SK-N-SH treated with all-trans-retinoic acid at 6 μM for 48 hours (cell line): ENCODE measurements at regions not wholly inside any gene's neighbourhood (a gene's known extent, or its start where the extent isn't known, plus 50 kb on each side); places are given as distances from the start of the nearest gene placed in this dataset.

Experiments used
- ATAC-seq: fragments of 200-7000 bp; cut with Tn5 transposase; 3 replicates; pipeline ENCODE4 v1.9.1; 2020; ENCODE audit warnings: mild to moderate bottlenecking, moderate library complexity
- ARNTL ChIP-seq: fragments of 450-650 bp; formaldehyde crosslinking; IDR thresholded peaks from 2 replicates; pipeline ENCODE4 v1.5.0; 2020; ENCODE audit warnings: low read depth, mild to moderate bottlenecking, moderate library complexity, borderline replicate concordance
- BACH2 ChIP-seq: fragments of 250-450 bp; sonication (Bioruptor Pico); IDR thresholded peaks from 2 replicates; pipeline ENCODE4 v1.9.0; 2021; ENCODE audit warnings: mild to moderate bottlenecking, borderline replicate concordance
- CSDC2 ChIP-seq: fragments of 250-450 bp; sonication (Bioruptor Pico); IDR thresholded peaks from 2 replicates; pipeline ENCODE4 v1.5.0; 2020; ENCODE audit warnings: mild to moderate bottlenecking, moderate library complexity
- ESRRG ChIP-seq: fragments of 250-450 bp; sonication (Bioruptor Pico); IDR thresholded peaks from 2 replicates; pipeline ENCODE4 v1.6.1; 2021; ENCODE audit warnings: mild to moderate bottlenecking
- ISL1 ChIP-seq: fragments of 250-450 bp; sonication (Bioruptor Pico); IDR thresholded peaks from 2 replicates; pipeline ENCODE4 v2.1.2; 2022; ENCODE audit warnings: mild to moderate bottlenecking, moderate library complexity
- OSR1 ChIP-seq: fragments of 250-450 bp; sonication (Bioruptor Pico); IDR thresholded peaks from 2 replicates; pipeline ENCODE4 v1.8.0; 2022; ENCODE audit warnings: moderate library complexity, mild to moderate bottlenecking, inconsistent platforms
- PATZ1 ChIP-seq: fragments of 250-450 bp; sonication (Bioruptor Pico); IDR thresholded peaks from 2 replicates; pipeline ENCODE4 v1.8.0; 2020; ENCODE audit warnings: mild to moderate bottlenecking, moderate library complexity, borderline replicate concordance
- POU6F1 ChIP-seq: fragments of 250-450 bp; sonication (Bioruptor Pico); IDR thresholded peaks from 2 replicates; pipeline ENCODE4 v1.8.0; 2021; ENCODE audit warnings: low read depth, mild to moderate bottlenecking, moderate library complexity, borderline replicate concordance
- PPARA ChIP-seq: fragments of 250-450 bp; sonication (Bioruptor Pico); IDR thresholded peaks from 2 replicates; pipeline ENCODE4 v1.5.0; 2020; ENCODE audit warnings: mild to moderate bottlenecking, borderline replicate concordance
- RARB ChIP-seq: fragments of 250-450 bp; sonication (Bioruptor Pico); IDR thresholded peaks from 2 replicates; pipeline ENCODE4 v1.8.0; 2021; ENCODE audit warnings: mild to moderate bottlenecking, moderate library complexity
- SNAI2 ChIP-seq: fragments of 250-450 bp; sonication (Bioruptor Pico); IDR thresholded peaks from 2 replicates; pipeline ENCODE4 v1.5.0; 2020; ENCODE audit warnings: mild to moderate bottlenecking, moderate library complexity
- TCF4 ChIP-seq: fragments of 250-450 bp; sonication (Bioruptor Pico); IDR thresholded peaks from 2 replicates; pipeline ENCODE4 v1.8.0; 2021; ENCODE audit warnings: mild to moderate bottlenecking, moderate library complexity, borderline replicate concordance
- TOX ChIP-seq: fragments of 250-450 bp; sonication (Bioruptor Pico); IDR thresholded peaks from 2 replicates; pipeline ENCODE4 v1.8.0; 2021; ENCODE audit warnings: mild to moderate bottlenecking, moderate library complexity, borderline replicate concordance
- TSHZ2 ChIP-seq: fragments of 250-450 bp; sonication (Bioruptor Pico); IDR thresholded peaks from 2 replicates; pipeline ENCODE4 v1.5.0; 2020; ENCODE audit warnings: mild to moderate bottlenecking, moderate library complexity
- ZC3H10 ChIP-seq: fragments of 250-450 bp; sonication (Bioruptor Pico); IDR thresholded peaks from 2 replicates; pipeline ENCODE4 v1.5.1; 2021; ENCODE audit warnings: mild to moderate bottlenecking, moderate library complexity
- ZFP3 ChIP-seq: fragments of 250-450 bp; sonication (Bioruptor Pico); IDR thresholded peaks from 2 replicates; pipeline ENCODE4 v1.5.0; 2020; ENCODE audit warnings: mild to moderate bottlenecking, moderate library complexity
- ZFP30 ChIP-seq: fragments of 450-650 bp; formaldehyde crosslinking; IDR thresholded peaks from 2 replicates; pipeline ENCODE4 v1.5.0; 2022; ENCODE audit warnings: mild to moderate bottlenecking, moderate library complexity
- ZNF70 ChIP-seq: fragments of 450-650 bp; formaldehyde crosslinking; IDR thresholded peaks from 2 replicates; pipeline ENCODE4 v1.5.0; 2020; ENCODE audit warnings: mild to moderate bottlenecking, moderate library complexity
- ZNF8 ChIP-seq: fragments of 450-650 bp; formaldehyde crosslinking; IDR thresholded peaks from 2 replicates; pipeline ENCODE4 v1.5.0; 2020; ENCODE audit warnings: mild to moderate bottlenecking, moderate library complexity
- TF ChIP-seq, protein P1 (sequence below): fragments of 250-450 bp; sonication (Bioruptor Pico); IDR thresholded peaks from 2 replicates; pipeline ENCODE4 v1.5.1; 2020; ENCODE audit warnings: low read depth, mild to moderate bottlenecking, moderate library complexity
- TF ChIP-seq, protein P2 (sequence below): fragments of 250-450 bp; sonication (Bioruptor Pico); IDR thresholded peaks from 2 replicates; pipeline ENCODE4 v1.5.1; 2021; ENCODE audit warnings: mild to moderate bottlenecking, moderate library complexity

DNA sequence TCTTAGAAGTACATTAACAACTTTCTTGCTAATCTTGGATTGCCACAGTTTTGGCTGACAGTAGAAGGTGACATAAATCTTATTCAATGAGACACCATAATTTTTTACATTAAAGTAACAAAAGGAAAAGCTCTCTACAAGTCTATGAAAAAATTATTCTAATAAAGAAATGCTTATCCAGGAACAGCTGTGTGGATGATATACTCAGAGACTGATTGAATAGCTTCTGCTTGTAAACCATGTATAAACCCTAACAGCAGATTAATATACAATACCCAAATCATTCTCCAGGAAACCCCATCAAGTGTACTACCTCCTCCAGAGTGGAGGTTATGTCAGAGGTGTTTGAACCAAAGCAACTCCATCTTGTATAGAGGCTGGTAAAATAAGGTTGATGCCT, 581.4 kb upstream of the PTGER4 start:
- TF ChIP-seq OSR1 (CRISPR knock-in tag) (no peak), BACH2 (no peak), TOX (CRISPR knock-in tag) (no peak), RARB (CRISPR knock-in tag) (no peak), POU6F1 (CRISPR knock-in tag) (no peak), ISL1 (CRISPR knock-in tag) (no peak), PATZ1 (CRISPR knock-in tag) (no peak), ARNTL (CRISPR knock-in tag) (no peak), ZNF70 (CRISPR knock-in tag) (no peak), PPARA (CRISPR knock-in tag) (no peak), ZNF8 (no peak), ESRRG (CRISPR knock-in tag) (no peak), ZFP3 (CRISPR knock-in tag) (no peak), ZFP30 (CRISPR knock-in tag) (no peak), CSDC2 (no peak)
- TF ChIP-seq, protein P1, sequence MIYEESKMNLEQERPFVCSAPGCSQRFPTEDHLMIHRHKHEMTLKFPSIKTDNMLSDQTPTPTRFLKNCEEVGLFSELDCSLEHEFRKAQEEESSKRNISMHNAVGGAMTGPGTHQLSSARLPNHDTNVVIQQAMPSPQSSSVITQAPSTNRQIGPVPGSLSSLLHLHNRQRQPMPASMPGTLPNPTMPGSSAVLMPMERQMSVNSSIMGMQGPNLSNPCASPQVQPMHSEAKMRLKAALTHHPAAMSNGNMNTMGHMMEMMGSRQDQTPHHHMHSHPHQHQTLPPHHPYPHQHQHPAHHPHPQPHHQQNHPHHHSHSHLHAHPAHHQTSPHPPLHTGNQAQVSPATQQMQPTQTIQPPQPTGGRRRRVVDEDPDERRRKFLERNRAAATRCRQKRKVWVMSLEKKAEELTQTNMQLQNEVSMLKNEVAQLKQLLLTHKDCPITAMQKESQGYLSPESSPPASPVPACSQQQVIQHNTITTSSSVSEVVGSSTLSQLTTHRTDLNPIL (CRISPR knock-in tag) = no peak
- TF ChIP-seq, protein P2, sequence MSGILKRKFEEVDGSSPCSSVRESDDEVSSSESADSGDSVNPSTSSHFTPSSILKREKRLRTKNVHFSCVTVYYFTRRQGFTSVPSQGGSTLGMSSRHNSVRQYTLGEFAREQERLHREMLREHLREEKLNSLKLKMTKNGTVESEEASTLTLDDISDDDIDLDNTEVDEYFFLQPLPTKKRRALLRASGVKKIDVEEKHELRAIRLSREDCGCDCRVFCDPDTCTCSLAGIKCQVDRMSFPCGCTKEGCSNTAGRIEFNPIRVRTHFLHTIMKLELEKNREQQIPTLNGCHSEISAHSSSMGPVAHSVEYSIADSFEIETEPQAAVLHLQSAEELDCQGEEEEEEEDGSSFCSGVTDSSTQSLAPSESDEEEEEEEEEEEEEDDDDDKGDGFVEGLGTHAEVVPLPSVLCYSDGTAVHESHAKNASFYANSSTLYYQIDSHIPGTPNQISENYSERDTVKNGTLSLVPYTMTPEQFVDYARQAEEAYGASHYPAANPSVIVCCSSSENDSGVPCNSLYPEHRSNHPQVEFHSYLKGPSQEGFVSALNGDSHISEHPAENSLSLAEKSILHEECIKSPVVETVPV = no peak
- ATAC-seq = no peak

- ATAC-seq = no peak
- TF ChIP-seq ISL1 (CRISPR knock-in tag) = no peak
- no peak for TF ChIP-seq SNAI2 (CRISPR knock-in tag)
- TF ChIP-seq ESRRG (CRISPR knock-in tag) = no peak
- TF ChIP-seq ZFP3 (CRISPR knock-in tag) = no peak
- TF ChIP-seq CSDC2 = no peak
- no peak for TF ChIP-seq OSR1 (CRISPR knock-in tag)
- no peak for TF ChIP-seq TCF4
- TF ChIP-seq, protein P2 = no peak
- TF ChIP-seq ZNF8 = no peak
- no peak for TF ChIP-seq PPARA (CRISPR knock-in tag)
- TF ChIP-seq TSHZ2 (CRISPR knock-in tag) = no peak
- no peak for TF ChIP-seq ZC3H10 (CRISPR knock-in tag)
- TF ChIP-seq RARB (CRISPR knock-in tag) = no peak
- no peak for TF ChIP-seq ZNF70 (CRISPR knock-in tag)
- no peak for TF ChIP-seq ARNTL (CRISPR knock-in tag)
Observed at GRCh38 chr5:40093550-40093949, 586.2 kb upstream of the PTGER4 start.
